Osteoblast (primary cell): ENCODE measurements at regions not wholly inside any gene's neighbourhood (a gene's known extent, or its start where the extent isn't known, plus 50 kb on each side); places are given as distances from the start of the nearest gene placed in this dataset.
A peak's percentile ranks its signal among the peaks of the same experiment; 100 is the strongest.

Experiments
- DNase-seq: peaks from one replicate; pipeline ENCODE4 v3.0.0; 2011; ENCODE audit warnings: low spot score, mixed read lengths; ENCODE audit not compliant: insufficient read length; ENCODE audit errors: missing footprints
- H2AFZ ChIP-seq: 2 replicates; pipeline ENCODE4 v1.6.0; 2011; ENCODE audit warnings: mild to moderate bottlenecking, low read length
- H3K27ac ChIP-seq: 2 replicates; pipeline ENCODE4 v1.5.1; 2011; ENCODE audit warnings: mild to moderate bottlenecking, low read depth, low read length, moderate library complexity
- H3K27me3 ChIP-seq: 2 replicates; pipeline ENCODE4 v1.6.0; 2012; ENCODE audit warnings: mild to moderate bottlenecking, control low read depth, inconsistent platforms, low read length, moderate library complexity; ENCODE audit not compliant: insufficient read depth
- H3K36me3 ChIP-seq: 2 replicates; pipeline ENCODE4 v1.5.1; 2011; ENCODE audit warnings: mild to moderate bottlenecking, low read length, control low read depth, moderate library complexity; ENCODE audit not compliant: insufficient read depth
- H3K4me1 ChIP-seq: 2 replicates; pipeline ENCODE4 v1.5.1; 2011; ENCODE audit warnings: mild to moderate bottlenecking, low read length, control low read depth, moderate library complexity; ENCODE audit not compliant: insufficient read depth
- H3K4me2 ChIP-seq: 2 replicates; pipeline ENCODE4 v1.6.0; 2011; ENCODE audit warnings: mild to moderate bottlenecking, low read length; ENCODE audit not compliant: insufficient read depth
- H3K4me3 ChIP-seq: fragments of 200-600 bp; sonication (generic); 3 replicates; pipeline ENCODE4 v1.5.1; 2012; ENCODE audit warnings: mild to moderate bottlenecking, low read length, inconsistent platforms; ENCODE audit not compliant: insufficient read depth
- H3K79me2 ChIP-seq: 2 replicates; pipeline ENCODE4 v1.6.0; 2012; ENCODE audit warnings: mild to moderate bottlenecking, low read length, control low read depth, inconsistent platforms; ENCODE audit not compliant: insufficient read depth
- H3K9me3 ChIP-seq: 2 replicates; pipeline ENCODE4 v1.5.1; 2011; ENCODE audit warnings: low read depth, low read length, control low read depth
- H4K20me1 ChIP-seq: 2 replicates; pipeline ENCODE4 v1.6.0; 2012; ENCODE audit warnings: mild to moderate bottlenecking, low read length, control low read depth; ENCODE audit not compliant: insufficient read depth
- TF ChIP-seq, protein P1 (sequence below): IDR thresholded peaks from 2 replicates; pipeline ENCODE4 v1.5.1; 2011; ENCODE audit warnings: mild to moderate bottlenecking, low read depth, low read length, moderate library complexity; ENCODE audit errors: extremely low read depth

DNA sequence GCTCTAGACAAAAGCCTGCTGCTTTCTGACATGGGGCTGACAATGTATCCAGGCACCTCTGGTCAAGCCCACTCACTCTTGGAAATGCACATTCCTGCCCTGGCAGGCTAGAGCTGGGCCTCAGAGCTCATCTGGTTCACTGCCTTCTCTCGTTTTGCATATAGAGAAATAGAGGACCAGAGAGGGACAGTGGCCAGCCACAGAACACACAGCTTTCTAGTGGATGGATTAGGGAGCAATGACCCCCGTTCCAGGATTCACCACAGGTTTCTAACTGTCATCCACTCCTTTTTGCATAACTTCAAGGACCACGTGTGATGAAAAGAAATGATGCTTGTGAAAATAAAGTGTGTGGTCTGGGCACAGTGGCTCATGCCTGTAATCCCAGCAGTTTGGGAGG lies 129.6 kb upstream of the IGSF21 start:
- no peaks in the 10 kb centered on the region for H3K27me3 ChIP-seq
- H3K79me2 ChIP-seq = no peaks in the 10 kb centered on the region
- H3K36me3 ChIP-seq = no peaks in the 10 kb centered on the region
- TF ChIP-seq, protein P1, sequence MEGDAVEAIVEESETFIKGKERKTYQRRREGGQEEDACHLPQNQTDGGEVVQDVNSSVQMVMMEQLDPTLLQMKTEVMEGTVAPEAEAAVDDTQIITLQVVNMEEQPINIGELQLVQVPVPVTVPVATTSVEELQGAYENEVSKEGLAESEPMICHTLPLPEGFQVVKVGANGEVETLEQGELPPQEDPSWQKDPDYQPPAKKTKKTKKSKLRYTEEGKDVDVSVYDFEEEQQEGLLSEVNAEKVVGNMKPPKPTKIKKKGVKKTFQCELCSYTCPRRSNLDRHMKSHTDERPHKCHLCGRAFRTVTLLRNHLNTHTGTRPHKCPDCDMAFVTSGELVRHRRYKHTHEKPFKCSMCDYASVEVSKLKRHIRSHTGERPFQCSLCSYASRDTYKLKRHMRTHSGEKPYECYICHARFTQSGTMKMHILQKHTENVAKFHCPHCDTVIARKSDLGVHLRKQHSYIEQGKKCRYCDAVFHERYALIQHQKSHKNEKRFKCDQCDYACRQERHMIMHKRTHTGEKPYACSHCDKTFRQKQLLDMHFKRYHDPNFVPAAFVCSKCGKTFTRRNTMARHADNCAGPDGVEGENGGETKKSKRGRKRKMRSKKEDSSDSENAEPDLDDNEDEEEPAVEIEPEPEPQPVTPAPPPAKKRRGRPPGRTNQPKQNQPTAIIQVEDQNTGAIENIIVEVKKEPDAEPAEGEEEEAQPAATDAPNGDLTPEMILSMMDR = no peak
- no peak overlapping the region for H3K4me2 ChIP-seq
- H4K20me1 ChIP-seq = no peaks in the 10 kb centered on the region
- H2AFZ ChIP-seq = no peak overlapping the region
- H3K27ac ChIP-seq = no peak overlapping the region
- no peak overlapping the region for H3K4me3 ChIP-seq
- no peaks in the 10 kb centered on the region for H3K9me3 ChIP-seq
- H3K4me1 ChIP-seq = no peaks in the 10 kb centered on the region
- DNase-seq = no peak

DNA sequence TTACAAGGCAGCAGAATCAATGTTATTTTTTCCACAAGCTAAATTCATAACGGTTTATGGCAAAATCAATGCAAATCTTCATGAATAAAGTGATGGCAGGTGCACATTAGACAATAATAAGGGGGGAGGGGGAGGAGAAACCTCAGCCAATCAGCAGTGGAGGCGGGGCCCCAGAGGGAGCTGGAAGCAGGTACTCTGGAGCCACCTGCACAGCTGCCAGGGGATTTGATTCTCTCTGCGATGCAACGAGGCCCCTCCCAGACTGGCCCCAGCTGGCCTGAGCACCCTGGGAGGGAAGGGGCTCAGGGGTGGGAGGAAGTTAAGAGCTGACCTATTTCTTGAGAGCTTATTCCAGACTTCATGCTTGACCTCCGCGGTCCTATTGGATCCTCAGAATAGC lies 127.8 kb upstream of the IGSF21 start:
- no peak for DNase-seq
- Histone ChIP-seq H3K79me2 (no peaks in the 10 kb centered on the region), H3K4me3 (no peak overlapping the region), H3K27ac (no peak overlapping the region), H4K20me1 (no peaks in the 10 kb centered on the region), H3K27me3 (no peaks in the 10 kb centered on the region), H3K4me1 (no peaks in the 10 kb centered on the region), H2AFZ (no peak overlapping the region), H3K36me3 (no peaks in the 10 kb centered on the region), H3K9me3 (no peaks in the 10 kb centered on the region), H3K4me2 (no peak overlapping the region)
- TF ChIP-seq, protein P1 = no peak

- Histone ChIP-seq H3K27me3 (no peaks in the 10 kb centered on the region), H3K4me1 (no peaks in the 10 kb centered on the region), H3K4me3 (no peak overlapping the region), H3K27ac (no peak overlapping the region), H3K79me2 (no peaks in the 10 kb centered on the region), H2AFZ (no peak overlapping the region), H3K9me3 (no peaks in the 10 kb centered on the region), H4K20me1 (no peaks in the 10 kb centered on the region), H3K4me2 (no peak overlapping the region), H3K36me3 (no peaks in the 10 kb centered on the region)
- DNase-seq = no peak
- TF ChIP-seq, protein P1 = no peak
Observed at GRCh38 chr1:17982197-17982596, 125.4 kb upstream of the IGSF21 start.

DNA sequence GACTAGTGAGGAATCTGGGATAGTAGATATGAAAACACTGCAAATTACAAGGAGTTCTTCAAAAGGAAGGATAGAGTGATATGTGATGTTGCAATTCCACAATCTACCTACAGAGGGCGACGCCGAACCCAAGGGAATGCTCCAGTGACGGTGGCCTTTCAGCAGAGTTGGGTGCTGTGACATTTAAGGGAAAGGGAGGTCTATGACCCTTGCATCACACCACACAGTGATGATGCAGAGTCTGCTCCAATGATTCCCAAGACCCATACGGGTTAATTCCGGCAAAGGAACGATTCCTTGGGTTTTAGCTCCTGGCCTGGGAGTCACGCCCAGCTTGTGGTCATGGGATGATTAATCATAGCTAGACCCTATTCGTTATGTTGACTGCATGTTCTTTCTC lies 123.0 kb upstream of the IGSF21 start:
- no peak overlapping the region for H3K4me2 ChIP-seq
- DNase-seq = no peak
- no peaks in the 10 kb centered on the region for H3K9me3 ChIP-seq
- no peaks in the 10 kb centered on the region for H3K36me3 ChIP-seq
- H3K27me3 ChIP-seq = no peaks in the 10 kb centered on the region
- no peaks in the 10 kb centered on the region for H3K79me2 ChIP-seq
- H2AFZ ChIP-seq = no peak overlapping the region
- no peaks in the 10 kb centered on the region for H3K4me1 ChIP-seq
- TF ChIP-seq, protein P1 = peak; percentile 60
- no peaks in the 10 kb centered on the region for H4K20me1 ChIP-seq
- no peak overlapping the region for H3K4me3 ChIP-seq
- no peak overlapping the region for H3K27ac ChIP-seq
